ENCODE measurements at regions not wholly inside any gene's neighbourhood (a gene's known extent, or its start where the extent isn't known, plus 50 kb on each side); places are given as distances from the start of the nearest gene placed in this dataset.

GRCh38 chr4:24228692-24229091 is 338.8 kb upstream of the PPARGC1A start:
- Histone ChIP-seq H3K36me3 (ENCODE audit: control insufficient read depth, insufficient read depth, low read length) (no peaks in the 10 kb centered on the region), H3K27me3 (ENCODE audit: control insufficient read depth in 2 of 2, insufficient read depth in 2 of 2, low read length in 2 of 2) (no peaks in the 10 kb centered on the region), H3K4me2 (ENCODE audit: insufficient read depth, low read length) (no peak overlapping the region), H3K9ac (ENCODE audit: insufficient read depth in 1 of 2, low read depth in 2 of 2, low read length in 2 of 2) (no peak overlapping the region), H3K9me3 (replicated peaks; ENCODE audit: control insufficient read depth, insufficient read depth, low read depth, low read length) (no peaks in the 10 kb centered on the region), H3K9me1 (ENCODE audit: control insufficient read depth, insufficient read depth, low read length) (no peaks in the 10 kb centered on the region), H3K27ac (ENCODE audit: extremely low read depth, low read depth, low read length) (no peak overlapping the region), H4K20me1 (replicated peaks; ENCODE audit: control insufficient read depth, insufficient read depth, low read length) (no peaks in the 10 kb centered on the region), H3K4me3 (no peak overlapping the region), H3K4me1 (replicated peaks in 1 of 2; ENCODE audit: control insufficient read depth in 2 of 2, insufficient read depth in 2 of 2, low read length in 2 of 2) (no peaks in the 10 kb centered on the region), H3K79me2 (ENCODE audit: control insufficient read depth, insufficient read depth, low read length) (no peaks in the 10 kb centered on the region), H2AFZ (ENCODE audit: low read depth, low read length) (no peak overlapping the region)
- no TSS peak for BruUV-seq (replicated peaks)
- no peak for DNase-seq (ENCODE audit: extremely low read depth in 1 of 4, low spot score in 3 of 4)
- no peak for ATAC-seq
- ChIA-PET POLR2A (no interaction called here), CTCF (ENCODE audit: low intra/inter-chr PET ratio) (no interaction called here)
- no peak for FAIRE-seq
- intact Hi-C loops (cut with micrococcal nuclease) (no loop called here), in situ Hi-C loops (cut with MboI) (no loop called here)
- WGBS (ENCODE audit: insufficient coverage, low coverage, missing lambda C conversion rate), result 3% methylated on average over 4 of the region's 4 CpGs
- no peak for TF ChIP-seq CBFB (CRISPR knock-in tag; IDR thresholded peaks at IDR 0.05)
- no peak for TF ChIP-seq SLC30A9 (CRISPR knock-in tag; IDR thresholded peaks at IDR 0.05)
- no peak for TF ChIP-seq BCOR (IDR thresholded peaks at IDR 0.05)
- TF ChIP-seq NR4A1 (CRISPR knock-in tag; IDR thresholded peaks at IDR 0.05), result no peak
- TF ChIP-seq NR4A1 (tag; IDR thresholded peaks at IDR 0.05), result no peak
- no peak for TF ChIP-seq PML (IDR thresholded peaks at IDR 0.05; ENCODE audit: low read length)
- no peak for TF ChIP-seq POLR2H (tag; IDR thresholded peaks at IDR 0.05; ENCODE audit: low read depth)
- no peak for TF ChIP-seq SP1 (CRISPR knock-in tag; IDR thresholded peaks at IDR 0.05)
- TF ChIP-seq, protein P1, sequence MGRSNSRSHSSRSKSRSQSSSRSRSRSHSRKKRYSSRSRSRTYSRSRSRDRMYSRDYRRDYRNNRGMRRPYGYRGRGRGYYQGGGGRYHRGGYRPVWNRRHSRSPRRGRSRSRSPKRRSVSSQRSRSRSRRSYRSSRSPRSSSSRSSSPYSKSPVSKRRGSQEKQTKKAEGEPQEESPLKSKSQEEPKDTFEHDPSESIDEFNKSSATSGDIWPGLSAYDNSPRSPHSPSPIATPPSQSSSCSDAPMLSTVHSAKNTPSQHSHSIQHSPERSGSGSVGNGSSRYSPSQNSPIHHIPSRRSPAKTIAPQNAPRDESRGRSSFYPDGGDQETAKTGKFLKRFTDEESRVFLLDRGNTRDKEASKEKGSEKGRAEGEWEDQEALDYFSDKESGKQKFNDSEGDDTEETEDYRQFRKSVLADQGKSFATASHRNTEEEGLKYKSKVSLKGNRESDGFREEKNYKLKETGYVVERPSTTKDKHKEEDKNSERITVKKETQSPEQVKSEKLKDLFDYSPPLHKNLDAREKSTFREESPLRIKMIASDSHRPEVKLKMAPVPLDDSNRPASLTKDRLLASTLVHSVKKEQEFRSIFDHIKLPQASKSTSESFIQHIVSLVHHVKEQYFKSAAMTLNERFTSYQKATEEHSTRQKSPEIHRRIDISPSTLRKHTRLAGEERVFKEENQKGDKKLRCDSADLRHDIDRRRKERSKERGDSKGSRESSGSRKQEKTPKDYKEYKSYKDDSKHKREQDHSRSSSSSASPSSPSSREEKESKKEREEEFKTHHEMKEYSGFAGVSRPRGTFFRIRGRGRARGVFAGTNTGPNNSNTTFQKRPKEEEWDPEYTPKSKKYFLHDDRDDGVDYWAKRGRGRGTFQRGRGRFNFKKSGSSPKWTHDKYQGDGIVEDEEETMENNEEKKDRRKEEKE (IDR thresholded peaks at IDR 0.05; ENCODE audit: borderline replicate concordance in 1 of 2, control insufficient read depth in 1 of 2, low read depth in 2 of 2, low read length in 1 of 2), result no peak
- no peak for TF ChIP-seq ZNF212 (CRISPR knock-in tag; IDR thresholded peaks at IDR 0.05)
- no peak for TF ChIP-seq STAT5B (CRISPR knock-in tag; IDR thresholded peaks at IDR 0.05)
- no peak for TF ChIP-seq ZNF830 (CRISPR knock-in tag; IDR thresholded peaks at IDR 0.05)
- no peak for TF ChIP-seq ZNF668 (CRISPR knock-in tag; IDR thresholded peaks at IDR 0.05)
- TF ChIP-seq GTF2A2 (tag; IDR thresholded peaks at IDR 0.05), result no peak
- no peak for TF ChIP-seq FOXK1 (CRISPR knock-in tag; IDR thresholded peaks at IDR 0.05; ENCODE audit: borderline replicate concordance)
- no peak for TF ChIP-seq ZZZ3 (IDR thresholded peaks at IDR 0.05)
- no peak for TF ChIP-seq CUX1 (CRISPR knock-in tag; IDR thresholded peaks at IDR 0.05)
- no peak for TF ChIP-seq TCFL5 (CRISPR knock-in tag; conservative IDR thresholded peaks at IDR 0.05)
